ENCODE measurements at regions not wholly inside any gene's neighbourhood (a gene's known extent, or its start where the extent isn't known, plus 50 kb on each side); places are given as distances from the start of the nearest gene placed in this dataset.

- no peak for DNase-seq (ENCODE audit: low read depth, low spot score)
Observed at GRCh38 chr13:104357672-104358354, 1291.6 kb upstream of the SLC10A2 start.

GRCh38 chr13:104357174-104357573 lies 1291.0 kb upstream of the SLC10A2 start:
- DNase-seq (ENCODE audit: low read depth, low spot score): no peak

GRCh38 chr13:104355041-104355670 lies 1288.9 kb upstream of the SLC10A2 start:
- DNase-seq (ENCODE audit: low read depth, low spot score): no peak

GRCh38 chr13:104327211-104327610 lies 1261.0 kb upstream of the SLC10A2 start:
- DNase-seq (ENCODE audit: low read depth, low spot score): no peak

GRCh38 chr13:104326523-104326922 lies 1260.3 kb upstream of the SLC10A2 start:
- DNase-seq (ENCODE audit: low read depth, low spot score): no peak

GRCh38 chr13:104321756-104322155 lies 1255.5 kb upstream of the SLC10A2 start:
- DNase-seq (ENCODE audit: low read depth, low spot score): no peak

- no peak for DNase-seq (ENCODE audit: low read depth, low spot score)
Observed at GRCh38 chr13:104320446-104320845, 1254.2 kb upstream of the SLC10A2 start.

GRCh38 chr13:104318121-104318520 lies 1251.9 kb upstream of the SLC10A2 start:
- DNase-seq (ENCODE audit: low read depth, low spot score): no peak

- DNase-seq (ENCODE audit: low read depth, low spot score): no peak
Observed at GRCh38 chr13:104315606-104316005, 1249.4 kb upstream of the SLC10A2 start.

- DNase-seq (ENCODE audit: low read depth, low spot score): no peak
Observed at GRCh38 chr13:104314926-104315535, 1248.8 kb upstream of the SLC10A2 start.

- DNase-seq (ENCODE audit: low read depth, low spot score): no peak
Observed at GRCh38 chr13:104314321-104314720, 1248.1 kb upstream of the SLC10A2 start.

GRCh38 chr13:104310861-104311260 lies 1244.6 kb upstream of the SLC10A2 start:
- DNase-seq (ENCODE audit: low read depth, low spot score): no peak

GRCh38 chr13:104309431-104309830 lies 1243.2 kb upstream of the SLC10A2 start:
- DNase-seq (ENCODE audit: low read depth, low spot score): no peak

GRCh38 chr13:104301171-104301975 lies 1235.2 kb upstream of the SLC10A2 start:
- no peak for DNase-seq (ENCODE audit: low read depth, low spot score)

GRCh38 chr13:104297075-104297474 lies 1230.9 kb upstream of the SLC10A2 start:
- DNase-seq (ENCODE audit: low read depth, low spot score): no peak

GRCh38 chr13:104296286-104296685 lies 1230.1 kb upstream of the SLC10A2 start:
- DNase-seq (ENCODE audit: low read depth, low spot score): no peak

GRCh38 chr13:104295537-104295936 lies 1229.3 kb upstream of the SLC10A2 start:
- DNase-seq (ENCODE audit: low read depth, low spot score): no peak

GRCh38 chr13:104289400-104289799 lies 1223.2 kb upstream of the SLC10A2 start:
- no peak for DNase-seq (ENCODE audit: low read depth, low spot score)

GRCh38 chr13:104288496-104288895 lies 1222.3 kb upstream of the SLC10A2 start:
- DNase-seq (ENCODE audit: low read depth, low spot score): no peak

GRCh38 chr13:104286566-104287290 lies 1220.5 kb upstream of the SLC10A2 start:
- no peak for DNase-seq (ENCODE audit: low read depth, low spot score)

GRCh38 chr13:104281910-104282309 lies 1215.7 kb upstream of the SLC10A2 start:
- no peak for DNase-seq (ENCODE audit: low read depth, low spot score)

GRCh38 chr13:104270731-104271130 lies 1204.5 kb upstream of the SLC10A2 start:
- DNase-seq (ENCODE audit: low read depth, low spot score): no peak

Measured in activated naive CD8-positive, alpha-beta T cell treated with anti-CD3 and anti-CD28 coated beads, Interleukin-2, amount 50 U/mL, for 16 hours (primary cell).